A673 (cell line): ENCODE measurements at regions not wholly inside any gene's neighbourhood (a gene's known extent, or its start where the extent isn't known, plus 50 kb on each side); places are given as distances from the start of the nearest gene placed in this dataset.

Experiments
- BruUV-seq: library from RNA; stranded (reverse); fragments of 400-500 nt; replicated peaks from 2 replicates; lab custom pipeline; 2021; lab: Mats Ljungman, UMichigan
- CTCF ChIA-PET: fragments of 300-600 bp; sonication (Branson Sonifier 250); formaldehyde crosslinking; loops from one replicate; lab custom pipeline; 2022; ENCODE audit warnings: antibody characterized with exemption; lab: Charles Lee
- POLR2A ChIA-PET: fragments of 300-600 bp; sonication (Branson Sonifier 250); formaldehyde crosslinking; loops from one replicate; lab custom pipeline; 2022; ENCODE audit warnings: antibody characterized with exemption; ENCODE audit not compliant: low non-redundant PET; lab: Charles Lee
- DNase-seq: peaks from one replicate; pipeline ENCODE4 v3.0.0-alpha.2; 2015; ENCODE audit warnings: low spot score
- H3K27ac ChIP-seq: fragments of 200-600 bp; sonication (generic); 2 replicates; pipeline ENCODE4 v1.5.1; 2016; ENCODE audit warnings: mixed run types, low read depth, mild to moderate bottlenecking, mixed read lengths, antibody characterized with exemption, low read length; ENCODE audit not compliant: poor library complexity, severe bottlenecking
- H3K27me3 ChIP-seq: fragments of 200-600 bp; sonication (generic); replicated peaks from 2 replicates; pipeline ENCODE4 v1.6.1; 2017; ENCODE audit warnings: mixed run types, low read depth, mild to moderate bottlenecking, mixed read lengths, antibody characterized with exemption, low read length; ENCODE audit not compliant: insufficient read depth, poor library complexity
- H3K36me3 ChIP-seq: fragments of 200-600 bp; sonication (generic); 2 replicates; pipeline ENCODE4 v1.6.1; 2016; ENCODE audit warnings: mixed run types, mild to moderate bottlenecking, mixed read lengths, antibody characterized with exemption, low read length; ENCODE audit not compliant: insufficient read depth, poor library complexity, severe bottlenecking
- H3K4me1 ChIP-seq: fragments of 200-600 bp; sonication (generic); 2 replicates; pipeline ENCODE4 v1.6.1; 2017; ENCODE audit warnings: mixed run types, mild to moderate bottlenecking, mixed read lengths, antibody characterized with exemption, low read length; ENCODE audit not compliant: insufficient read depth, poor library complexity, severe bottlenecking
- H3K4me3 ChIP-seq: fragments of 200-600 bp; sonication (generic); 2 replicates; pipeline ENCODE4 v1.5.1; 2016; ENCODE audit warnings: low read depth, mixed run types, mild to moderate bottlenecking, mixed read lengths, low read length; ENCODE audit not compliant: poor library complexity, severe bottlenecking
- H3K9me3 ChIP-seq: fragments of 200-600 bp; sonication (generic); 2 replicates; pipeline ENCODE4 v1.6.1; 2016; ENCODE audit warnings: mixed run types, low read depth, mild to moderate bottlenecking, mixed read lengths, antibody characterized with exemption, low read length; ENCODE audit not compliant: poor library complexity, severe bottlenecking
- EZH2 ChIP-seq: fragments of 200-600 bp; sonication (generic); IDR thresholded peaks from 2 replicates; pipeline ENCODE4 v1.6.1; 2017; ENCODE audit warnings: borderline replicate concordance, low read depth, mild to moderate bottlenecking, mixed read lengths, antibody characterized with exemption, low read length; ENCODE audit not compliant: poor library complexity, severe bottlenecking
- intact Hi-C: fragments of 100-400 bp; cut with micrococcal nuclease; formaldehyde crosslinking; loops from one replicate; pipeline ENCODE4 v1.10.0; 2022; ENCODE audit not compliant: unreplicated experiment
- TF ChIP-seq, protein P1 (sequence below): fragments of 300-800, 200-600 bp; sonication (generic); conservative IDR thresholded peaks from 2 replicates; pipeline ENCODE4 v1.5.1; 2017; ENCODE audit warnings: low read depth, mild to moderate bottlenecking, antibody characterized with exemption, low read length, moderate library complexity, mixed read lengths

GRCh38 chr12:105436636-105437035 is 106.1 kb downstream of the C12orf75 start:
- no peaks in the 10 kb centered on the region for H3K4me1 ChIP-seq
- ChIA-PET CTCF (no interaction called here), POLR2A (no interaction called here)
- TF ChIP-seq, protein P1, sequence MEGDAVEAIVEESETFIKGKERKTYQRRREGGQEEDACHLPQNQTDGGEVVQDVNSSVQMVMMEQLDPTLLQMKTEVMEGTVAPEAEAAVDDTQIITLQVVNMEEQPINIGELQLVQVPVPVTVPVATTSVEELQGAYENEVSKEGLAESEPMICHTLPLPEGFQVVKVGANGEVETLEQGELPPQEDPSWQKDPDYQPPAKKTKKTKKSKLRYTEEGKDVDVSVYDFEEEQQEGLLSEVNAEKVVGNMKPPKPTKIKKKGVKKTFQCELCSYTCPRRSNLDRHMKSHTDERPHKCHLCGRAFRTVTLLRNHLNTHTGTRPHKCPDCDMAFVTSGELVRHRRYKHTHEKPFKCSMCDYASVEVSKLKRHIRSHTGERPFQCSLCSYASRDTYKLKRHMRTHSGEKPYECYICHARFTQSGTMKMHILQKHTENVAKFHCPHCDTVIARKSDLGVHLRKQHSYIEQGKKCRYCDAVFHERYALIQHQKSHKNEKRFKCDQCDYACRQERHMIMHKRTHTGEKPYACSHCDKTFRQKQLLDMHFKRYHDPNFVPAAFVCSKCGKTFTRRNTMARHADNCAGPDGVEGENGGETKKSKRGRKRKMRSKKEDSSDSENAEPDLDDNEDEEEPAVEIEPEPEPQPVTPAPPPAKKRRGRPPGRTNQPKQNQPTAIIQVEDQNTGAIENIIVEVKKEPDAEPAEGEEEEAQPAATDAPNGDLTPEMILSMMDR, result no peak
- no peak for TF ChIP-seq EZH2
- no peak overlapping the region for H3K4me3 ChIP-seq
- H3K27me3 ChIP-seq, result no peaks in the 10 kb centered on the region
- no TSS peak for BruUV-seq
- H3K9me3 ChIP-seq, result no peaks in the 10 kb centered on the region
- intact Hi-C loops, result no loop called here
- no peaks in the 10 kb centered on the region for H3K36me3 ChIP-seq
- DNase-seq, result no peak
- no peak overlapping the region for H3K27ac ChIP-seq

GRCh38 chr12:105440037-105440664 is 109.7 kb downstream of the C12orf75 start:
- no peak overlapping the region for H3K4me3 ChIP-seq
- POLR2A ChIA-PET, result no interaction called here
- H3K27ac ChIP-seq, result no peak overlapping the region
- H3K4me1 ChIP-seq, result no peaks in the 10 kb centered on the region
- TF ChIP-seq EZH2, result no peak
- TF ChIP-seq, protein P1, result no peak
- DNase-seq, result no peak
- CTCF ChIA-PET, result no interaction called here
- no TSS peak for BruUV-seq
- intact Hi-C loops, result no loop called here
- H3K27me3 ChIP-seq, result peaks cover 9% of the 10 kb centered on the region
- H3K9me3 ChIP-seq, result no peaks in the 10 kb centered on the region
- no peaks in the 10 kb centered on the region for H3K36me3 ChIP-seq

DNA sequence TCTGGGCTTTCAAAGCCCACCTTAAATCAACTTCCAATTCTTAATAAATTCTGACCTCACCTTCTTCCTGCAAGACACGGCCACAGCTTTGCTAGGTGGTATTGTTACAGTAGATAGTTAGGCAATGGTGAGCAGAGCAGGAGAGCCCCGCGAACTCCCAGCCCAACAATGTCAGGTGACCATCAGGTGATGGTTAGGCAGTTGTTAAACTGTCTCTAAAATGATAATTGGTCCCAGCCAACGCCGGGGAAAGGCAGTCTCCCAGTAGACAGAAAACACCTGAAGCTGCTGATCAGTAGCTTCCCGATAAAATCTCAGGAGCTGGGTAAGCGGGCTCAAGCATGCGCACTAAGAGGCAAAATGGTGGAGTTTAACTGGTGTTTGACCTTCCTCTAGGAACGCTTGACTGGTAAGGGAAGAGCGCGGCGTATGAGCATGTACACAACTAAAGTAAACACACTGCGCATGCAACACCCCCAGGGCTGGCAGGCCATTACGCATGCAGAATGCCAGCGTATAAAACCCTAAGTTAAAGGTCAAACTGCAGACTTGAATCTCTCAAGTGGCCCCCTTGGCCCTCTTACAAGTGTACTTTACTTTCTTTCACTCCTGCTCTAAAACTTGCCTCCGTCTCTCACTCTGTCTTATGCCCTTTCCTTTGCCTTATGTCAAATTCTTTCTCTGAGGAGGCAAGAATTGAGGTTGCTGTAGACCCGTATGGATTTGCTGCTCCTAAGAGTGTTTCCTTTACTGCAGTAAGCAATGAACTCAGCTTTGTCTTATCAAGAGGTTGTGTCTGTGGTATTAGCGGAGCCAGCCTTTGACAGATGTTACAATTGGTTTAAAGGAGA is 113.5 kb downstream of the C12orf75 start:
- H3K4me3 ChIP-seq, result no peak overlapping the region
- no peak overlapping the region for H3K27ac ChIP-seq
- no peak for DNase-seq
- H3K27me3 ChIP-seq, result peaks cover 9% of the 10 kb centered on the region
- no peaks in the 10 kb centered on the region for H3K36me3 ChIP-seq
- no peak for TF ChIP-seq EZH2
- TF ChIP-seq, protein P1, result no peak
- ChIA-PET CTCF (no interaction called here), POLR2A (no interaction called here)
- intact Hi-C loops, result no loop called here
- BruUV-seq, result no TSS peak
- no peaks in the 10 kb centered on the region for H3K4me1 ChIP-seq
- H3K9me3 ChIP-seq, result no peaks in the 10 kb centered on the region
